Smooth muscle cell (in vitro differentiated cells): ENCODE measurements at regions not wholly inside any gene's neighbourhood (a gene's known extent, or its start where the extent isn't known, plus 50 kb on each side); places are given as distances from the start of the nearest gene placed in this dataset.
A peak's percentile ranks its signal among the peaks of the same experiment; 100 is the strongest.

Experiments used
- DNase-seq: peaks from one replicate; lab custom pipeline; 2025; ENCODE audit not compliant: unreplicated experiment; lab: John Stamatoyannopoulos, UW
- H2AFZ ChIP-seq: fragments of 200-600 bp; sonication (generic); 2 replicates; pipeline ENCODE4 v1.6.0; 2016; ENCODE audit warnings: antibody characterized with exemption, low read depth, mild to moderate bottlenecking
- H3F3A ChIP-seq: fragments of 200-600 bp; sonication (generic); 2 replicates; pipeline ENCODE4 v1.6.0; 2017; ENCODE audit warnings: antibody characterized with exemption, low read depth
- H3K27ac ChIP-seq: fragments of 200-600 bp; sonication (generic); 2 replicates; pipeline ENCODE4 v1.5.1; 2016; ENCODE audit warnings: low read depth, mild to moderate bottlenecking
- H3K27me3 ChIP-seq: fragments of 200-600 bp; sonication (generic); 2 replicates; pipeline ENCODE4 v1.6.1; 2016; ENCODE audit warnings: low read depth, mild to moderate bottlenecking
- H3K36me3 ChIP-seq: fragments of 200-600 bp; sonication (generic); 2 replicates; pipeline ENCODE4 v1.5.1; 2016; ENCODE audit warnings: low read depth
- H3K4me1 ChIP-seq: fragments of 200-600 bp; sonication (generic); 2 replicates; pipeline ENCODE4 v1.5.1; 2016; ENCODE audit warnings: low read depth
- H3K4me2 ChIP-seq: fragments of 200-600 bp; sonication (generic); 2 replicates; pipeline ENCODE4 v1.6.0; 2016; ENCODE audit warnings: mild to moderate bottlenecking
- H3K4me3 ChIP-seq: fragments of 200-600 bp; sonication (generic); 2 replicates; pipeline ENCODE4 v1.5.1; 2016; ENCODE audit warnings: mild to moderate bottlenecking
- H3K79me2 ChIP-seq: fragments of 200-600 bp; sonication (generic); 2 replicates; pipeline ENCODE4 v1.6.0; 2016; ENCODE audit warnings: low read depth, mild to moderate bottlenecking
- H3K9ac ChIP-seq: fragments of 200-600 bp; sonication (generic); 2 replicates; pipeline ENCODE4 v1.6.0; 2016; ENCODE audit warnings: low read depth
- H3K9me3 ChIP-seq: fragments of 200-600 bp; sonication (generic); replicated peaks from 2 replicates; pipeline ENCODE4 v1.5.1; 2016; ENCODE audit warnings: low read depth
- H4K20me1 ChIP-seq: fragments of 200-600 bp; sonication (generic); 2 replicates; pipeline ENCODE4 v1.6.0; 2016; ENCODE audit warnings: low read depth
- CTCF ChIP-seq: fragments of 200-600 bp; sonication (generic); IDR thresholded peaks from 2 replicates; pipeline ENCODE4 v1.5.1; 2017; ENCODE audit warnings: borderline replicate concordance, mild to moderate bottlenecking, antibody characterized with exemption; ENCODE audit not compliant: insufficient read depth, poor library complexity, severe bottlenecking
- WGBS: methylation state at CpG from one replicate; pipeline ENCODE4 v1.1.7; 2016; ENCODE audit warnings: low lambda C conversion rate; 5-methylcytosine and 5-hydroxymethylcytosine counted together

- no peaks in the 10 kb centered on the region for H3K36me3 ChIP-seq
- no peak overlapping the region for H3K9ac ChIP-seq
- no peaks in the 10 kb centered on the region for H3F3A ChIP-seq
- no peaks in the 10 kb centered on the region for H4K20me1 ChIP-seq
- no peak overlapping the region for H3K4me2 ChIP-seq
- TF ChIP-seq CTCF: peak; percentile 26
- DNase-seq: no peak
- no peak overlapping the region for H3K4me3 ChIP-seq
- H3K4me1 ChIP-seq: no peaks in the 10 kb centered on the region
- 63% methylated on average over 4 of the region's 4 CpGs for WGBS
- H2AFZ ChIP-seq: no peak overlapping the region
- H3K27me3 ChIP-seq: no peaks in the 10 kb centered on the region
- H3K79me2 ChIP-seq: no peaks in the 10 kb centered on the region
- H3K9me3 ChIP-seq: no peaks in the 10 kb centered on the region
- H3K27ac ChIP-seq: no peak overlapping the region
Observed at GRCh38 chr9:108282872-108283271, 572.9 kb downstream of the ACTL7B start.

- Histone ChIP-seq H3K4me2 (no peak overlapping the region), H3K4me1 (no peaks in the 10 kb centered on the region), H3K4me3 (no peak overlapping the region), H3K9me3 (no peaks in the 10 kb centered on the region), H3K9ac (no peak overlapping the region), H2AFZ (no peak overlapping the region), H3K27me3 (no peaks in the 10 kb centered on the region), H3K36me3 (no peaks in the 10 kb centered on the region), H3K27ac (no peak overlapping the region), H4K20me1 (no peaks in the 10 kb centered on the region), H3K79me2 (no peaks in the 10 kb centered on the region), H3F3A (no peaks in the 10 kb centered on the region)
- no peak for DNase-seq
- no peak for TF ChIP-seq CTCF
- WGBS: 88% methylated on average over 1 of the region's 1 CpG
Observed at GRCh38 chr9:108281696-108282095, 574.1 kb downstream of the ACTL7B start.

- no peaks in the 10 kb centered on the region for H4K20me1 ChIP-seq
- no peak overlapping the region for H3K4me3 ChIP-seq
- no peak overlapping the region for H3K4me2 ChIP-seq
- no peaks in the 10 kb centered on the region for H3K36me3 ChIP-seq
- TF ChIP-seq CTCF: no peak
- no peaks in the 10 kb centered on the region for H3K79me2 ChIP-seq
- H3K4me1 ChIP-seq: no peaks in the 10 kb centered on the region
- H3F3A ChIP-seq: peaks cover 3% of the 10 kb centered on the region
- DNase-seq: no peak
- H3K9ac ChIP-seq: no peak overlapping the region
- H3K27ac ChIP-seq: peak overlapping the region; percentile 40
- no peaks in the 10 kb centered on the region for H3K9me3 ChIP-seq
- H3K27me3 ChIP-seq: no peaks in the 10 kb centered on the region
- peak overlapping the region; percentile 22 for H2AFZ ChIP-seq
Observed at GRCh38 chr9:108278341-108278740, 577.4 kb downstream of the ACTL7B start.

GRCh38 chr9:108277216-108277615 is 578.6 kb downstream of the ACTL7B start:
- no peak for DNase-seq
- H3K36me3 ChIP-seq: no peaks in the 10 kb centered on the region
- peaks cover 7% of the 10 kb centered on the region for H3K4me1 ChIP-seq
- no peak for TF ChIP-seq CTCF
- no peak overlapping the region for H2AFZ ChIP-seq
- no peak overlapping the region for H3K4me2 ChIP-seq
- no peak overlapping the region for H3K27ac ChIP-seq
- H3K4me3 ChIP-seq: no peak overlapping the region
- H3K79me2 ChIP-seq: no peaks in the 10 kb centered on the region
- no peaks in the 10 kb centered on the region for H4K20me1 ChIP-seq
- H3K9ac ChIP-seq: no peak overlapping the region
- H3K27me3 ChIP-seq: no peaks in the 10 kb centered on the region
- no peaks in the 10 kb centered on the region for H3K9me3 ChIP-seq
- H3F3A ChIP-seq: peaks cover 3% of the 10 kb centered on the region
